Skeletal muscle tissue (tissue), 3 donors: ENCODE measurements at regions not wholly inside any gene's neighbourhood (a gene's known extent, or its start where the extent isn't known, plus 50 kb on each side); places are given as distances from the start of the nearest gene placed in this dataset.

Source experiments
- H3K27ac ChIP-seq: one replicate; pipeline ENCODE4 v1.7.0; 2013; ENCODE audit warnings: mild to moderate bottlenecking, low read depth, low read length, inconsistent platforms
- H3K27me3 ChIP-seq, 3 donors: one replicate each; pipeline ENCODE4 v1.7.0; 2013; ENCODE audit warnings: low read length in 3 of 3; ENCODE audit not compliant: control insufficient read depth in 3 of 3, insufficient read depth in 3 of 3
- H3K36me3 ChIP-seq, 3 donors: one replicate each; pipeline ENCODE4 v1.7.0; 2013; ENCODE audit warnings: low read length in 3 of 3; ENCODE audit not compliant: control insufficient read depth in 3 of 3, insufficient read depth in 3 of 3
- H3K4me1 ChIP-seq, 3 donors: one replicate each; pipeline ENCODE4 v1.7.0; 2013; ENCODE audit warnings: low read length in 3 of 3, mild to moderate bottlenecking in 3 of 3; ENCODE audit not compliant: control insufficient read depth in 3 of 3, insufficient read depth in 3 of 3
- H3K4me3 ChIP-seq, 3 donors: one replicate each; pipeline ENCODE4 v1.7.0; 2013; ENCODE audit warnings: low read length in 3 of 3
- H3K9ac ChIP-seq, 3 donors: one replicate each; pipeline ENCODE4 v1.7.0; 2013; ENCODE audit warnings: low read length in 3 of 3, mild to moderate bottlenecking in 3 of 3, moderate library complexity in 2 of 3, low read depth in 1 of 3
- H3K9me3 ChIP-seq, 3 donors: one replicate each; pipeline ENCODE4 v1.7.0; 2013; ENCODE audit warnings: low read length in 3 of 3; ENCODE audit not compliant: control insufficient read depth in 3 of 3
- donor health status: Osteomylitis.

- H3K9me3 ChIP-seq, result no peaks in the 10 kb centered on the region
- H3K9ac ChIP-seq, result no peak overlapping the region
Observed at GRCh38 chr22:26885441-26886261, 228.3 kb downstream of the MIAT start.

GRCh38 chr22:26887456-26887855, 230.1 kb downstream of the MIAT start:
- H3K27ac ChIP-seq, result no peak overlapping the region
- peaks cover 0 to 15% (median 4%) of the 10 kb centered on the region in 3 donors for H3K27me3 ChIP-seq
- H3K4me3 ChIP-seq, result no peak overlapping the region
- no peak overlapping the region for H3K9ac ChIP-seq
- H3K9me3 ChIP-seq, result no peaks in the 10 kb centered on the region
- H3K4me1 ChIP-seq, result peaks cover 5 to 10% (median 6%) of the 10 kb centered on the region in 3 donors
- H3K36me3 ChIP-seq, result no peaks in the 10 kb centered on the region

More at GRCh38 chr22:26885441-26886261, 228.3 kb downstream of the MIAT start:
- no peak overlapping the region for H3K27ac ChIP-seq
- no peaks in the 10 kb centered on the region for H3K36me3 ChIP-seq
- H3K27me3 ChIP-seq, result peaks cover 0 to 7% (median 0%) of the 10 kb centered on the region in 3 donors
- no peak overlapping the region for H3K4me3 ChIP-seq
- H3K4me1 ChIP-seq, result peaks cover 5 to 10% (median 6%) of the 10 kb centered on the region in 3 donors

DNA sequence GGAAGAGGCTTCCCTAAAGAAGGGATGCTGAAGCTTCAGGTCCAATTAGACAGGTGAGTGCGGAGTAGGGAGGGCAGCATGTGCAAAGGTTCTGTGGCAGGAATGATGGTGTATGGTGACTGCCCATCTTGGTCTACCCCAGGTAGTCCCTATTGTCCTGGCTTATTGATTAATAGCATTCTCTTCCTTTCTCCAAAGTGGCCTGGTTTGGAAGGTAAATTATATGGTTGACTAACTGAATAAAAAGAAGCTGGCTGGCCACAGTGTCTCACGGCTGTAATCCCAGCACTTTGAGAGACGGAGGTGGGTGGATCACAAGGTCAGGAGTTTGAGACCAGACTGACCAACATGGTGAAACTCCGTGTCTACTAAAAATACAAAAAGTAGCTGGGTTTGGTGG, 230.5 kb downstream of the MIAT start:
- Histone ChIP-seq H3K27ac (no peak overlapping the region), H3K9ac (no peak overlapping the region), H3K4me3 (no peak overlapping the region), H3K27me3 (peaks cover 0 to 16% (median 4%) of the 10 kb centered on the region in 3 donors), H3K36me3 (no peaks in the 10 kb centered on the region), H3K4me1 (peaks cover 5 to 12% (median 6%) of the 10 kb centered on the region in 3 donors), H3K9me3 (no peaks in the 10 kb centered on the region)

- Histone ChIP-seq H3K27me3 (peaks cover 0 to 16% (median 4%) of the 10 kb centered on the region in 3 donors), H3K4me1 (peaks cover 5 to 12% (median 6%) of the 10 kb centered on the region in 3 donors), H3K9ac (no peak overlapping the region), H3K27ac (no peak overlapping the region), H3K9me3 (no peaks in the 10 kb centered on the region), H3K36me3 (no peaks in the 10 kb centered on the region), H3K4me3 (no peak overlapping the region)
Observed at GRCh38 chr22:26888887-26889286, 231.5 kb downstream of the MIAT start.

DNA sequence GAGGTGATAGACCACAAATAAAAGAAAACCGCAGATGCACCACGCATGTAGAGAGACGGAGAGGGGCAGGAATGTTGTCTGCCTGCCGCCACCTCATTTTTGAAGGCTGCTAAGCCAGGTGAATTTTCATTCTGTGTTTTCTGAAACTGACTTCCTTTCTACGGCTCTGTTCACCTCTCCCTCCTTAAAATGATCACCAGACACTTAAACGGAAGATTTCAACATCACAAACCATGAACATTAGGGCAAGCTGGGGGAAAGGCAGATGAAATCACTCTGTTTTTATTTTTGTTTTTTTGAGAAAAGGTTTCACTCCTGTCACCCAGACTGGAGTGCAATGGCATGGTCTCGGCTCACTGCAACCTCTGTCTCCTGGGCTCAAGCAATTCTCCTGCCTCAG, 232.4 kb downstream of the MIAT start:
- Histone ChIP-seq H3K4me1 (peaks cover 5 to 12% (median 6%) of the 10 kb centered on the region in 3 donors), H3K36me3 (no peaks in the 10 kb centered on the region), H3K27me3 (peaks cover 0 to 16% (median 4%) of the 10 kb centered on the region in 3 donors), H3K4me3 (no peak overlapping the region), H3K9me3 (no peaks in the 10 kb centered on the region), H3K27ac (no peak overlapping the region), H3K9ac (no peak overlapping the region)

- H3K9ac ChIP-seq, result no peak overlapping the region
- H3K9me3 ChIP-seq, result no peaks in the 10 kb centered on the region
- no peaks in the 10 kb centered on the region for H3K36me3 ChIP-seq
- peaks cover 5 to 8% (median 6%) of the 10 kb centered on the region in 3 donors for H3K4me1 ChIP-seq
- H3K27ac ChIP-seq, result no peak overlapping the region
- peaks cover 0 to 16% (median 4%) of the 10 kb centered on the region in 3 donors for H3K27me3 ChIP-seq
- no peak overlapping the region for H3K4me3 ChIP-seq
Observed at GRCh38 chr22:26890870-26891269, 233.5 kb downstream of the MIAT start.

DNA sequence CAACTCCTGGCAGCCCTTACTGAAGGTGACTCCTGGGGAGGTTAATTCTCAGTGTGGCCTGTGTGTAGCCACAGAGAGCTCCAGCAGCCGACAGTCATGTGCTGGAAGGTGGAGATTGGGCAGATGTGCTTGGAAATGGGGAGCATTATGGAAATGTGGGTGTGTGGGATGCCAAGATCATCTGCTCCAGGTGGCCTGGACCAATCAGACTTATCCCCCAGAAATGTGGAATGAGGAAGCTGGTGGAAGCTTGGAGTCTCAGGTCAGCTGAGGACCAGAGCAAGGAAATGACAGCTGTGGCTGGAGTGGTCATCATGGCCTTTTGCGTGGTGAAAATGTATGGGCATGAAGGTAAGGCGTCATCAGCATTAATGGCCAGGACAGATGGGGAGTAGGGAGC, 234.0 kb downstream of the MIAT start:
- no peaks in the 10 kb centered on the region for H3K9me3 ChIP-seq
- no peaks in the 10 kb centered on the region for H3K36me3 ChIP-seq
- no peak overlapping the region for H3K27ac ChIP-seq
- peaks cover 0 to 16% (median 4%) of the 10 kb centered on the region in 3 donors for H3K27me3 ChIP-seq
- peaks cover 5 to 8% (median 6%) of the 10 kb centered on the region in 3 donors for H3K4me1 ChIP-seq
- H3K9ac ChIP-seq, result no peak overlapping the region
- no peak overlapping the region for H3K4me3 ChIP-seq

DNA sequence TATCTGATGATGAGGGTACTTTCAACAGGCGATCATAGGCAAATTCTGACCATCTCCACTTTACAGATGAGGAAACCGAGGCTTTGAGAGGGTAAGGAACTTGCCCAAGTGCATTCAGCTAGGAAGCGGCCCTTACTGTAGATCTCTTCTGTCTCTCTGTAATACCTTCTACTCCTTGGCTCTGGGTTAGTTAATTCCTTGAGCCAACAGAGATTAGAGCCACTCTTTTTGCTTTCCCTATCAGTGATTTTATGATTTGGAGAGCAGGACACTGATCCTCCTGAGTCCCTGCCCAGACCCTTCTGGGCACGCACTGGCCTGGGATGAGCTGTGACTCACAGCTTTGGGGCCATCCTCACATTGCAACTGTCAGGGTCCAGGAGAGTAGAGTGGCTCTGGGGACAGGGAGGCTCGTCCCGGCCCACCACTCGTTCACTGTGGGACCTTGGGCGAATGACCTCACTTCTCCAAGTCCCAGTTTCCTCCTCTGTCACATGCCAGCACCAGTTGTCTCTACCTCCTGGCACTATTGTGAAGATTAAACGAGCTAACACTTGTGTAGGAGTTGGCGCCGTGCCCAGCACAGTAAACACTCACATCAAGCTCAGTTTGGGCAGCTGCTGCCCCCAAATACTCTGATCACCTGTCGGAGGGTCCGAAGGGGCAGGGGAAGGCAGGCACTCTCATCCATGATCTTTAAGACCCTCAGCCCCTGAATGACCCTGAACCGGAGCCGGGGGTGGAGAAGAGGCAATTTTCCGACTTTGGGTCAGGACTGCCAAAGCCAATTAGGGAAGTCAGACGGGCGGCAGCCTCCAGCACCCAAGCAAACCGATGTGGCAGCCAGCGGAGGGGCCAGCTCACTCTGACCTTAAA, 235.0 kb downstream of the MIAT start:
- Histone ChIP-seq H3K9ac (no peak overlapping the region), H3K4me3 (no peak overlapping the region), H3K36me3 (no peaks in the 10 kb centered on the region), H3K27ac (no peak overlapping the region), H3K27me3 (peaks cover 0 to 16% (median 4%) of the 10 kb centered on the region in 3 donors), H3K9me3 (no peaks in the 10 kb centered on the region), H3K4me1 (peaks cover 2 to 4% (median 2%) of the 10 kb centered on the region in 3 donors)

GRCh38 chr22:26893173-26894110, 236.1 kb downstream of the MIAT start:
- H3K27me3 ChIP-seq, result peaks cover 5 to 18% (median 10%) of the 10 kb centered on the region in 3 donors
- peaks cover 0 to 2% (median 0%) of the 10 kb centered on the region in 3 donors for H3K4me1 ChIP-seq
- no peak overlapping the region for H3K9ac ChIP-seq
- no peaks in the 10 kb centered on the region for H3K36me3 ChIP-seq
- H3K9me3 ChIP-seq, result no peaks in the 10 kb centered on the region
- H3K4me3 ChIP-seq, result no peak overlapping the region
- no peak overlapping the region for H3K27ac ChIP-seq
